CD14-positive monocyte (primary cell): ENCODE measurements at regions not wholly inside any gene's neighbourhood (a gene's known extent, or its start where the extent isn't known, plus 50 kb on each side); places are given as distances from the start of the nearest gene placed in this dataset.

ENCODE experiments used
- DNase-seq, 3 donors: peaks; one replicate each; pipeline ENCODE4 v3.0.0-alpha.2; 2011 to 2022
- H2AFZ ChIP-seq: 2 replicates; pipeline ENCODE4 v1.6.0; 2012; ENCODE audit warnings: mild to moderate bottlenecking, low read depth, low read length, inconsistent platforms; ENCODE audit not compliant: insufficient read depth, poor library complexity, severe bottlenecking
- H3K27ac ChIP-seq, 2 donors: 1 replicate in 1 of 2; 2 replicates in 1 of 2; pipeline ENCODE4 v1.5.1; 2012 to 2013; ENCODE audit warnings: low read length in 2 of 2, control low read depth in 1 of 2, inconsistent platforms in 1 of 2, low read depth in 1 of 2, mild to moderate bottlenecking in 1 of 2
- H3K27me3 ChIP-seq, 2 donors: one replicate each; pipeline versions ENCODE4 v1.6.0 to v1.6.1; 2011 to 2013; ENCODE audit warnings: low read length in 2 of 2; ENCODE audit not compliant: control insufficient read depth in 2 of 2, insufficient read depth in 2 of 2
- H3K36me3 ChIP-seq, 2 donors: replicated peaks in 1 of 2; 1 replicate in 1 of 2; 2 replicates in 1 of 2; pipeline versions ENCODE4 v1.5.1 to v1.6.1; 2012 to 2013; ENCODE audit warnings: low read length in 2 of 2, control low read depth in 1 of 2, inconsistent platforms in 1 of 2, mild to moderate bottlenecking in 1 of 2; ENCODE audit not compliant: insufficient read depth in 2 of 2, control insufficient read depth in 1 of 2
- H3K4me1 ChIP-seq, 2 donors: 1 replicate in 1 of 2; 2 replicates in 1 of 2; pipeline versions ENCODE4 v1.5.1 to v1.6.1; 2012 to 2013; ENCODE audit warnings: low read length in 2 of 2, control low read depth in 1 of 2, inconsistent platforms in 1 of 2, mild to moderate bottlenecking in 1 of 2, moderate library complexity in 1 of 2; ENCODE audit not compliant: insufficient read depth in 2 of 2, control insufficient read depth in 1 of 2
- H3K4me2 ChIP-seq: replicated peaks from 2 replicates; pipeline ENCODE3; 2012; ENCODE audit warnings: low read length, moderate library complexity, mild to moderate bottlenecking; ENCODE audit not compliant: poor library complexity, severe bottlenecking; ENCODE audit errors: extremely low read depth
- H3K4me3 ChIP-seq, 3 experiments: fragments of 200-600 bp in 1 of 3; sonication (generic) in 1 of 3; replicated peaks in 1 of 3; 1 replicate in 2 of 3; 2 replicates in 1 of 3; pipeline ENCODE4 v1.5.1; 2011 to 2013; ENCODE audit warnings: low read length in 3 of 3, mild to moderate bottlenecking in 3 of 3, control low read depth in 2 of 3, low read depth in 2 of 3, inconsistent platforms in 1 of 3, moderate library complexity in 1 of 3
- H3K79me2 ChIP-seq: 2 replicates; pipeline ENCODE4 v1.6.0; 2012; ENCODE audit warnings: mild to moderate bottlenecking, control low read depth, inconsistent platforms, low read length, moderate library complexity; ENCODE audit not compliant: insufficient read depth
- H3K9ac ChIP-seq: 2 replicates; pipeline ENCODE4 v1.6.0; 2017; ENCODE audit warnings: low read length, mild to moderate bottlenecking; ENCODE audit not compliant: insufficient read depth, poor library complexity, severe bottlenecking
- H3K9me3 ChIP-seq, 2 donors: replicated peaks in 1 of 2; 1 replicate in 1 of 2; 2 replicates in 1 of 2; pipeline versions ENCODE4 v1.5.1 to v1.6.1; 2012 to 2013; ENCODE audit warnings: low read length in 2 of 2, control low read depth in 1 of 2; ENCODE audit not compliant: control insufficient read depth in 1 of 2, insufficient read depth in 1 of 2
- H4K20me1 ChIP-seq: 2 replicates; pipeline ENCODE4 v1.6.0; 2012; ENCODE audit warnings: mild to moderate bottlenecking, low read length, control low read depth, moderate library complexity; ENCODE audit not compliant: insufficient read depth
- H3K27ac Mint-ChIP-seq, 7 donors: one replicate each; pipeline ENCODE4 v1.8.0; 2020; ENCODE audit warnings: mild to moderate bottlenecking in 7 of 7, mixed read lengths in 7 of 7, moderate library complexity in 6 of 7, inconsistent platforms in 2 of 7
- H3K27me3 Mint-ChIP-seq, 3 donors: one replicate each; pipeline ENCODE4 v1.8.0; 2021 to 2022; ENCODE audit warnings: low read depth in 3 of 3, mild to moderate bottlenecking in 3 of 3, mixed read lengths in 3 of 3, moderate library complexity in 3 of 3, inconsistent platforms in 1 of 3
- H3K36me3 Mint-ChIP-seq, 2 donors: one replicate each; pipeline ENCODE4 v1.8.0; 2020; ENCODE audit warnings: mixed read lengths in 2 of 2, inconsistent platforms in 1 of 2, mild to moderate bottlenecking in 1 of 2
- H3K4me1 Mint-ChIP-seq: one replicate; pipeline ENCODE4 v1.8.0; 2020; ENCODE audit warnings: mild to moderate bottlenecking, mixed read lengths
- H3K4me3 Mint-ChIP-seq, 2 donors: one replicate each; pipeline ENCODE4 v1.8.0; 2020; ENCODE audit warnings: mild to moderate bottlenecking in 2 of 2, mixed read lengths in 2 of 2, moderate library complexity in 1 of 2
- H3K9me3 Mint-ChIP-seq, 7 donors: one replicate each; pipeline ENCODE4 v1.8.0; 2020 to 2022; ENCODE audit warnings: mixed read lengths in 7 of 7, mild to moderate bottlenecking in 6 of 7, moderate library complexity in 6 of 7, inconsistent platforms in 2 of 7
- CTCF ChIP-seq: fragments of 200-600 bp; IDR thresholded peaks from one replicate; pipeline ENCODE4 v1.8.0; 2022; ENCODE audit warnings: antibody characterized with exemption, mild to moderate bottlenecking
- WGBS: methylation state at CpG from one replicate; pipeline ENCODE4 v1.1.5; 2013; ENCODE audit warnings: missing lambda C conversion rate; ENCODE audit not compliant: insufficient coverage; 5-methylcytosine and 5-hydroxymethylcytosine counted together
- intact Hi-C, 2 donors: fragments of 100-400 bp; cut with micrococcal nuclease; formaldehyde crosslinking; loops; one replicate each; pipeline versions ENCODE4 v1.15.0 to v1.15.1; 2023

- no peak for TF ChIP-seq CTCF
- Histone ChIP-seq H3K9me3 (no peaks in the 10 kb centered on the region), H4K20me1 (no peaks in the 10 kb centered on the region), H3K9ac (no peak overlapping the region), H3K4me3 (no peak overlapping the region), H3K36me3 (no peaks in the 10 kb centered on the region), H3K4me1 (no peaks in the 10 kb centered on the region), H3K79me2 (no peaks in the 10 kb centered on the region), H3K4me2 (no peak overlapping the region), H3K27ac (no peak overlapping the region), H3K27me3 (no peaks in the 10 kb centered on the region), H2AFZ (no peak overlapping the region)
- Mint-ChIP-seq H3K36me3 (no peaks in the 10 kb centered on the region), H3K27me3 (no peaks in the 10 kb centered on the region), H3K9me3 (peaks cover 0 to 4% (median 0%) of the 10 kb centered on the region in 7 donors), H3K4me1 (no peaks in the 10 kb centered on the region), H3K4me3 (no peak overlapping the region), H3K27ac (no peak overlapping the region)
- intact Hi-C loops = no loop called here
- WGBS = 14% methylated on average over 1 of the region's 3 CpGs
- DNase-seq = no peak
Measured at GRCh38 chr13:107842562-107843180, 372.7 kb downstream of the LIG4 start.

GRCh38 chr13:107838588-107839161 lies 376.7 kb downstream of the LIG4 start:
- no peak overlapping the region for H3K27ac ChIP-seq
- no peak for TF ChIP-seq CTCF
- no peaks in the 10 kb centered on the region for H3K4me1 Mint-ChIP-seq
- H3K4me2 ChIP-seq = no peak overlapping the region
- intact Hi-C loops = no loop called here
- H3K9me3 ChIP-seq = no peaks in the 10 kb centered on the region
- no peak overlapping the region for H3K9ac ChIP-seq
- no peak overlapping the region for H3K4me3 Mint-ChIP-seq
- no peaks in the 10 kb centered on the region for H3K79me2 ChIP-seq
- H3K4me1 ChIP-seq = no peaks in the 10 kb centered on the region
- H3K36me3 Mint-ChIP-seq = no peaks in the 10 kb centered on the region
- no peaks in the 10 kb centered on the region for H3K27me3 ChIP-seq
- no peak overlapping the region for H3K4me3 ChIP-seq
- no peaks in the 10 kb centered on the region for H4K20me1 ChIP-seq
- H2AFZ ChIP-seq = no peak overlapping the region
- no peak for DNase-seq
- no peak overlapping the region for H3K27ac Mint-ChIP-seq
- H3K9me3 Mint-ChIP-seq = peaks cover 0 to 4% (median 0%) of the 10 kb centered on the region in 7 donors
- no CpG with 5 or more reads among the region's 3 CpGs for whole genome bisulfite sequencing
- H3K27me3 Mint-ChIP-seq = no peaks in the 10 kb centered on the region
- H3K36me3 ChIP-seq = no peaks in the 10 kb centered on the region
